SK-N-SH (cell line): ENCODE measurements at regions not wholly inside any gene's neighbourhood (a gene's known extent, or its start where the extent isn't known, plus 50 kb on each side); places are given as distances from the start of the nearest gene placed in this dataset.

Experiments
- CTCF ChIA-PET: fragments of 300-600, 350-600 bp; formaldehyde crosslinking; extraction: SDS; loops from one replicate; lab custom pipeline; 2021; lab: Yijun Ruan, JAX
- POLR2A ChIA-PET: fragments of 350-600 bp; sonication (Branson Sonifier 250); formaldehyde crosslinking; extraction: SDS; loops from one replicate; lab custom pipeline; 2020; ENCODE audit warnings: antibody characterized with exemption, inconsistent platforms; lab: Yijun Ruan, JAX
- DNase-seq: peaks from one replicate; pipeline ENCODE4 v3.0.0; 2012
- H2AFZ ChIP-seq: fragments of 200-600 bp; sonication (generic); 2 replicates; pipeline ENCODE4 v1.8.1; 2016; ENCODE audit warnings: antibody characterized with exemption, mild to moderate bottlenecking, low read depth
- H3F3A ChIP-seq: fragments of 200-600 bp; sonication (generic); replicated peaks from 2 replicates; pipeline ENCODE3; 2016; ENCODE audit warnings: antibody characterized with exemption, mild to moderate bottlenecking; ENCODE audit not compliant: insufficient read depth
- H3K27ac ChIP-seq, 2 experiments: fragments of 200-500 bp in 1 of 2; fragments of 200-600 bp in 1 of 2; sonication (Bioruptor generic) in 1 of 2; sonication (generic), shearing (Covaris generic) in 1 of 2; 2 replicates each; pipeline versions ENCODE4 v1.5.1 to v1.6.1; 2014 to 2016; ENCODE audit warnings: low read depth in 2 of 2, inconsistent platforms in 1 of 2, low read length in 1 of 2, mild to moderate bottlenecking in 1 of 2, mixed read lengths in 1 of 2
- H3K27me3 ChIP-seq: fragments of 200-600 bp; sonication (generic), shearing (Covaris generic); 2 replicates; pipeline ENCODE4 v1.6.1; 2016; ENCODE audit warnings: mixed run types; ENCODE audit not compliant: insufficient read depth
- H3K36me3 ChIP-seq, 2 experiments: fragments of 200-500 bp in 1 of 2; fragments of 200-600 bp in 1 of 2; sonication (Bioruptor generic) in 1 of 2; sonication (generic) in 1 of 2; replicated peaks in 1 of 2; 2 replicates each; pipeline versions ENCODE3 to v1.5.1; 2014 to 2016; ENCODE audit warnings: low read length in 1 of 2, mild to moderate bottlenecking in 1 of 2; ENCODE audit not compliant: insufficient read depth in 2 of 2, control insufficient read depth in 1 of 2
- H3K4me1 ChIP-seq, 2 experiments: fragments of 200-500 bp in 1 of 2; fragments of 200-600 bp in 1 of 2; sonication (Bioruptor generic) in 1 of 2; sonication (generic), shearing (Covaris generic) in 1 of 2; 2 replicates each; pipeline versions ENCODE4 v1.5.1 to v1.6.1; 2014 to 2016; ENCODE audit warnings: low read depth in 1 of 2, low read length in 1 of 2, mixed run types in 1 of 2; ENCODE audit not compliant: insufficient read depth in 2 of 2, control insufficient read depth in 1 of 2
- H3K4me2 ChIP-seq: fragments of 200-600 bp; sonication (generic), shearing (Covaris generic); 2 replicates; pipeline ENCODE4 v1.6.1; 2017; ENCODE audit warnings: mixed run types
- H3K4me3 ChIP-seq, 2 experiments: fragments of 200-500 bp in 1 of 2; fragments of 200-600 bp in 1 of 2; sonication (Bioruptor generic) in 1 of 2; sonication (generic), shearing (Covaris generic) in 1 of 2; 2 replicates each; pipeline versions ENCODE4 v1.5.1 to v1.8.1; 2014 to 2016; ENCODE audit warnings: low read depth in 2 of 2, inconsistent platforms in 1 of 2, low read length in 1 of 2, mild to moderate bottlenecking in 1 of 2, mixed read lengths in 1 of 2, moderate library complexity in 1 of 2
- H3K79me2 ChIP-seq: fragments of 200-600 bp; sonication (generic); 2 replicates; pipeline ENCODE4 v1.8.1; 2017; ENCODE audit warnings: mild to moderate bottlenecking; ENCODE audit not compliant: insufficient read depth
- H3K9ac ChIP-seq: fragments of 200-600 bp; sonication (generic); 2 replicates; pipeline ENCODE4 v1.6.1; 2017; ENCODE audit warnings: mixed run types
- H3K9me2 ChIP-seq: fragments of 200-600 bp; sonication (generic); 2 replicates; pipeline ENCODE4 v1.6.1; 2017; ENCODE audit warnings: mixed run types
- H3K9me3 ChIP-seq: fragments of 200-600 bp; sonication (generic); 2 replicates; pipeline ENCODE4 v1.6.1; 2017; ENCODE audit warnings: mixed run types, mild to moderate bottlenecking, moderate library complexity
- H4K20me1 ChIP-seq: fragments of 200-600 bp; sonication (generic); 2 replicates; pipeline ENCODE4 v1.6.1; 2017; ENCODE audit warnings: mild to moderate bottlenecking, mixed run types; ENCODE audit not compliant: insufficient read depth
- ELF1 ChIP-seq: IDR thresholded peaks from 2 replicates; pipeline ENCODE4 v1.4.0; 2012
- EP300 ChIP-seq, 2 experiments: IDR thresholded peaks; 2 replicates each; pipeline versions ENCODE4 v1.4.0 to v1.6.1; 2012; ENCODE audit warnings: borderline replicate concordance in 1 of 2, low read depth in 1 of 2, low read length in 1 of 2
- FOSL2 ChIP-seq: IDR thresholded peaks from 2 replicates; pipeline ENCODE4 v1.4.0; 2012; ENCODE audit warnings: low read depth, mild to moderate bottlenecking, moderate library complexity, borderline replicate concordance
- FOXJ3 ChIP-seq: sonication (generic); formaldehyde crosslinking; IDR thresholded peaks from 2 replicates; pipeline ENCODE4 v1.5.1; 2020; ENCODE audit warnings: mild to moderate bottlenecking, missing genetic modification reagents
- FOXM1 ChIP-seq: IDR thresholded peaks from 2 replicates; pipeline ENCODE4 v1.4.0; 2012; ENCODE audit warnings: low read depth, mild to moderate bottlenecking
- GABPA ChIP-seq: IDR thresholded peaks from 2 replicates; pipeline ENCODE4 v1.4.0; 2012; ENCODE audit warnings: low read depth, mild to moderate bottlenecking
- MEF2A ChIP-seq: IDR thresholded peaks from 2 replicates; pipeline ENCODE4 v1.4.0; 2012; ENCODE audit warnings: low read depth, borderline replicate concordance
- MXI1 ChIP-seq: IDR thresholded peaks from 2 replicates; pipeline ENCODE4 v1.6.1; 2012; ENCODE audit warnings: mild to moderate bottlenecking, low read depth, low read length, improper control_type of control experiment
- NRF1 ChIP-seq: IDR thresholded peaks from 2 replicates; pipeline ENCODE4 v1.6.1; 2012; ENCODE audit warnings: low read depth, mild to moderate bottlenecking, low read length
- RXRA ChIP-seq: IDR thresholded peaks from 2 replicates; pipeline ENCODE4 v1.4.0; 2012; ENCODE audit warnings: low read depth, mild to moderate bottlenecking, borderline replicate concordance
- SIN3A ChIP-seq: IDR thresholded peaks from 2 replicates; pipeline ENCODE4 v1.6.1; 2012; ENCODE audit warnings: low read depth, mild to moderate bottlenecking, low read length, moderate library complexity, borderline replicate concordance
- TAF1 ChIP-seq: IDR thresholded peaks from 2 replicates; pipeline ENCODE4 v1.6.1; 2012; ENCODE audit warnings: low read depth, mild to moderate bottlenecking, low read length, moderate library complexity, borderline replicate concordance
- TCF12 ChIP-seq: IDR thresholded peaks from 2 replicates; pipeline ENCODE4 v1.4.0; 2012
- TEAD4 ChIP-seq: IDR thresholded peaks from 2 replicates; pipeline ENCODE4 v1.4.0; 2012; ENCODE audit warnings: mild to moderate bottlenecking, borderline replicate concordance; ENCODE audit not compliant: insufficient read depth
- YY1 ChIP-seq: IDR thresholded peaks from 2 replicates; pipeline ENCODE4 v1.4.0; 2012; ENCODE audit warnings: low read depth, mild to moderate bottlenecking
- WGBS: methylation state at CpG from one replicate; pipeline ENCODE4 v1.1.6; 2017; ENCODE audit warnings: low lambda C conversion rate; 5-methylcytosine and 5-hydroxymethylcytosine counted together
- TF ChIP-seq, protein P1 (sequence below): IDR thresholded peaks from 2 replicates; pipeline ENCODE4 v1.4.0; 2012; ENCODE audit warnings: low read depth
- TF ChIP-seq, protein P2 (sequence below): IDR thresholded peaks from 2 replicates; pipeline ENCODE4 v1.4.0; 2012; ENCODE audit warnings: low read depth, borderline replicate concordance
- TF ChIP-seq, protein P3 (sequence below): IDR thresholded peaks from 2 replicates; pipeline ENCODE4; 2012
- TF ChIP-seq, protein P4 (sequence below): fragments of 150-350 bp; IDR thresholded peaks from 2 replicates; pipeline ENCODE4 v1.6.1; 2016; ENCODE audit warnings: mild to moderate bottlenecking, low read depth, low read length
- TF ChIP-seq, protein P5 (sequence below): IDR thresholded peaks from 2 replicates; pipeline ENCODE4 v1.6.1; 2012; ENCODE audit warnings: mild to moderate bottlenecking, low read depth, low read length, moderate library complexity

DNA sequence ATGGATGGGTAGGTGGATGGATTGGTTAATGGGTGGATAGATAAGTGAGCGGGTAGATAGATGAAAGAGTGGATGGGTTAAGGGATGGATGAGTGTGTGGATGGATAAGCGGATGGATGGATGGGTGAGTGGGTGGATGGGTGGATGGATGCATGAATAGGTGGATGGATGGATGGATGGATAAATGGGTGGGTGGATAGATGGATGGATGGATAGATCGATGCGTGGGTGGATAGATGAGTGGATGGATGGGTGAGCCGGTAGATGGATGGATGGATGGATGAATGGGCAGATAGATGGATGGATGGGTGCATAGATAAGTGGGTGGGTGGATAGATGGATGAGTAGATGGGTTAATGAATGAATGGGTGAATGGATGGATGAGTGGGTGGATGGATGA lies 90.9 kb downstream of the CPZ start:
- DNase-seq = no peak
- TF ChIP-seq FOXM1 = no peak
- no peak for TF ChIP-seq EP300 (IDR thresholded peaks at IDR 0.05; ENCODE audit: borderline replicate concordance in 1 of 2, low read depth in 1 of 2, low read length in 1 of 2)
- no peak for TF ChIP-seq TAF1
- TF ChIP-seq GABPA = no peak
- no peak for TF ChIP-seq TCF12
- no peak for TF ChIP-seq SIN3A
- TF ChIP-seq MEF2A = no peak
- TF ChIP-seq MXI1 = no peak
- TF ChIP-seq, protein P1, sequence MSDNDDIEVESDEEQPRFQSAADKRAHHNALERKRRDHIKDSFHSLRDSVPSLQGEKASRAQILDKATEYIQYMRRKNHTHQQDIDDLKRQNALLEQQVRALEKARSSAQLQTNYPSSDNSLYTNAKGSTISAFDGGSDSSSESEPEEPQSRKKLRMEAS = no peak
- TF ChIP-seq FOSL2 = no peak
- TF ChIP-seq NRF1 = no peak
- TF ChIP-seq, protein P2, sequence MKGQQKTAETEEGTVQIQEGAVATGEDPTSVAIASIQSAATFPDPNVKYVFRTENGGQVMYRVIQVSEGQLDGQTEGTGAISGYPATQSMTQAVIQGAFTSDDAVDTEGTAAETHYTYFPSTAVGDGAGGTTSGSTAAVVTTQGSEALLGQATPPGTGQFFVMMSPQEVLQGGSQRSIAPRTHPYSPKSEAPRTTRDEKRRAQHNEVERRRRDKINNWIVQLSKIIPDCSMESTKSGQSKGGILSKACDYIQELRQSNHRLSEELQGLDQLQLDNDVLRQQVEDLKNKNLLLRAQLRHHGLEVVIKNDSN = no peak
- no peak for TF ChIP-seq TEAD4
- TF ChIP-seq YY1 = no peak
- TF ChIP-seq ELF1 = no peak
- TF ChIP-seq, protein P3, sequence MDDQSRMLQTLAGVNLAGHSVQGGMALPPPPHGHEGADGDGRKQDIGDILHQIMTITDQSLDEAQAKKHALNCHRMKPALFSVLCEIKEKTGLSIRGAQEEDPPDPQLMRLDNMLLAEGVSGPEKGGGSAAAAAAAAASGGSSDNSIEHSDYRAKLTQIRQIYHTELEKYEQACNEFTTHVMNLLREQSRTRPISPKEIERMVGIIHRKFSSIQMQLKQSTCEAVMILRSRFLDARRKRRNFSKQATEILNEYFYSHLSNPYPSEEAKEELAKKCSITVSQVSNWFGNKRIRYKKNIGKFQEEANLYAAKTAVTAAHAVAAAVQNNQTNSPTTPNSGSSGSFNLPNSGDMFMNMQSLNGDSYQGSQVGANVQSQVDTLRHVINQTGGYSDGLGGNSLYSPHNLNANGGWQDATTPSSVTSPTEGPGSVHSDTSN = no peak
- no peak for TF ChIP-seq FOXJ3 (CRISPR knock-in tag)
- TF ChIP-seq RXRA = no peak
- H3K9me2 ChIP-seq = no peaks in the 10 kb centered on the region
- H3K27me3 ChIP-seq = no peaks in the 10 kb centered on the region
- H4K20me1 ChIP-seq = no peaks in the 10 kb centered on the region
- H3K9ac ChIP-seq = no peak overlapping the region
- H3K79me2 ChIP-seq = no peaks in the 10 kb centered on the region
- no peak overlapping the region for H2AFZ ChIP-seq
- H3K9me3 ChIP-seq = no peaks in the 10 kb centered on the region
- CTCF ChIA-PET = no interaction called here
- H3K27ac ChIP-seq = peak overlapping the region in 1 of 2 experiments; percentile 60; a peak in 1 of 4 replicates
- no peak overlapping the region for H3K4me2 ChIP-seq
- H3F3A ChIP-seq = no peaks in the 10 kb centered on the region
- POLR2A ChIA-PET = no interaction called here
- peaks cover 0 to 16% of the 10 kb centered on the region in 2 experiments; a peak in 1 of 4 replicates for H3K4me1 ChIP-seq
- H3K36me3 ChIP-seq = no peaks in the 10 kb centered on the region
- no peak overlapping the region for H3K4me3 ChIP-seq
- WGBS = 36% methylated on average over 5 of the region's 5 CpGs

DNA sequence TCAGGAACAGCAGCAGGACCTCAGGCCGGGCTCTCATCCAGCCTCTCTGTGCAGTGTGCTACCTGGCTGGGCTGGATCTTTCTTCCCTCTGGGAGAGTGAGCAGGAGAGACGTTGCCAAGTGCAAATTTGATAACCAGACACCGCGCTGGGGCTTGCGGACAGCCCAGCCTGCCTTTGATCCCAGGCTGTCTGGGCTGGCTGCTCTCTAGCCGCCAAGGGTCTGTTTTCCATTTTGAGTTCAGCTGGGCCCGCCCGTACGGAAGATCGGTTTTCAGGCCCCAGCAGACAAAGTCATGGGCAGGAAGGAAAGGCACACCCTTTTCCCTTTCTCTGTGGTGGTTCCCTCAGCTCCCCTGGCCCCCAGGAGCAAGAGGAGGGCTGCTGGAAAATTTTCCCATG lies 90.2 kb downstream of the CPZ start:
- Histone ChIP-seq H3F3A (no peaks in the 10 kb centered on the region), H2AFZ (no peak overlapping the region), H3K27ac (peak overlapping the region in 1 of 2 experiments; percentile 60; a peak in 2 of 4 replicates), H3K9me2 (no peaks in the 10 kb centered on the region), H3K9me3 (no peaks in the 10 kb centered on the region), H3K4me3 (no peak overlapping the region), H3K27me3 (no peaks in the 10 kb centered on the region), H4K20me1 (no peaks in the 10 kb centered on the region), H3K36me3 (no peaks in the 10 kb centered on the region), H3K9ac (no peak overlapping the region), H3K4me1 (peaks cover 0 to 16% of the 10 kb centered on the region in 2 experiments; a peak in 1 of 4 replicates), H3K4me2 (no peak overlapping the region), H3K79me2 (no peaks in the 10 kb centered on the region)
- DNase-seq = no peak
- ChIA-PET POLR2A (no interaction called here), CTCF (interaction anchor here (0.7 to 1.1 kb wide), 2 partner anchors 20 to 204 kb away, joined by 3 read pairs; no protein-coding TSS in a partner anchor)
- 0% methylated on average over 1 of the region's 10 CpGs for WGBS
- TF ChIP-seq YY1 = no peak
- no peak for TF ChIP-seq FOXJ3 (CRISPR knock-in tag)
- TF ChIP-seq RXRA = no peak
- TF ChIP-seq, protein P1 = no peak
- TF ChIP-seq SIN3A = no peak
- TF ChIP-seq, protein P4, sequence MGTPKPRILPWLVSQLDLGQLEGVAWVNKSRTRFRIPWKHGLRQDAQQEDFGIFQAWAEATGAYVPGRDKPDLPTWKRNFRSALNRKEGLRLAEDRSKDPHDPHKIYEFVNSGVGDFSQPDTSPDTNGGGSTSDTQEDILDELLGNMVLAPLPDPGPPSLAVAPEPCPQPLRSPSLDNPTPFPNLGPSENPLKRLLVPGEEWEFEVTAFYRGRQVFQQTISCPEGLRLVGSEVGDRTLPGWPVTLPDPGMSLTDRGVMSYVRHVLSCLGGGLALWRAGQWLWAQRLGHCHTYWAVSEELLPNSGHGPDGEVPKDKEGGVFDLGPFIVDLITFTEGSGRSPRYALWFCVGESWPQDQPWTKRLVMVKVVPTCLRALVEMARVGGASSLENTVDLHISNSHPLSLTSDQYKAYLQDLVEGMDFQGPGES = no peak
- TF ChIP-seq, protein P5, sequence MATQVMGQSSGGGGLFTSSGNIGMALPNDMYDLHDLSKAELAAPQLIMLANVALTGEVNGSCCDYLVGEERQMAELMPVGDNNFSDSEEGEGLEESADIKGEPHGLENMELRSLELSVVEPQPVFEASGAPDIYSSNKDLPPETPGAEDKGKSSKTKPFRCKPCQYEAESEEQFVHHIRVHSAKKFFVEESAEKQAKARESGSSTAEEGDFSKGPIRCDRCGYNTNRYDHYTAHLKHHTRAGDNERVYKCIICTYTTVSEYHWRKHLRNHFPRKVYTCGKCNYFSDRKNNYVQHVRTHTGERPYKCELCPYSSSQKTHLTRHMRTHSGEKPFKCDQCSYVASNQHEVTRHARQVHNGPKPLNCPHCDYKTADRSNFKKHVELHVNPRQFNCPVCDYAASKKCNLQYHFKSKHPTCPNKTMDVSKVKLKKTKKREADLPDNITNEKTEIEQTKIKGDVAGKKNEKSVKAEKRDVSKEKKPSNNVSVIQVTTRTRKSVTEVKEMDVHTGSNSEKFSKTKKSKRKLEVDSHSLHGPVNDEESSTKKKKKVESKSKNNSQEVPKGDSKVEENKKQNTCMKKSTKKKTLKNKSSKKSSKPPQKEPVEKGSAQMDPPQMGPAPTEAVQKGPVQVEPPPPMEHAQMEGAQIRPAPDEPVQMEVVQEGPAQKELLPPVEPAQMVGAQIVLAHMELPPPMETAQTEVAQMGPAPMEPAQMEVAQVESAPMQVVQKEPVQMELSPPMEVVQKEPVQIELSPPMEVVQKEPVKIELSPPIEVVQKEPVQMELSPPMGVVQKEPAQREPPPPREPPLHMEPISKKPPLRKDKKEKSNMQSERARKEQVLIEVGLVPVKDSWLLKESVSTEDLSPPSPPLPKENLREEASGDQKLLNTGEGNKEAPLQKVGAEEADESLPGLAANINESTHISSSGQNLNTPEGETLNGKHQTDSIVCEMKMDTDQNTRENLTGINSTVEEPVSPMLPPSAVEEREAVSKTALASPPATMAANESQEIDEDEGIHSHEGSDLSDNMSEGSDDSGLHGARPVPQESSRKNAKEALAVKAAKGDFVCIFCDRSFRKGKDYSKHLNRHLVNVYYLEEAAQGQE = no peak
- TF ChIP-seq, protein P3 = no peak
- no peak for TF ChIP-seq TAF1
